ENCODE measurements at regions not wholly inside any gene's neighbourhood (a gene's known extent, or its start where the extent isn't known, plus 50 kb on each side); places are given as distances from the start of the nearest gene placed in this dataset.

GRCh38 chr4:180031330-180031729 lies 2211.9 kb upstream of the TENM3 start:
- TF ChIP-seq, protein P1, sequence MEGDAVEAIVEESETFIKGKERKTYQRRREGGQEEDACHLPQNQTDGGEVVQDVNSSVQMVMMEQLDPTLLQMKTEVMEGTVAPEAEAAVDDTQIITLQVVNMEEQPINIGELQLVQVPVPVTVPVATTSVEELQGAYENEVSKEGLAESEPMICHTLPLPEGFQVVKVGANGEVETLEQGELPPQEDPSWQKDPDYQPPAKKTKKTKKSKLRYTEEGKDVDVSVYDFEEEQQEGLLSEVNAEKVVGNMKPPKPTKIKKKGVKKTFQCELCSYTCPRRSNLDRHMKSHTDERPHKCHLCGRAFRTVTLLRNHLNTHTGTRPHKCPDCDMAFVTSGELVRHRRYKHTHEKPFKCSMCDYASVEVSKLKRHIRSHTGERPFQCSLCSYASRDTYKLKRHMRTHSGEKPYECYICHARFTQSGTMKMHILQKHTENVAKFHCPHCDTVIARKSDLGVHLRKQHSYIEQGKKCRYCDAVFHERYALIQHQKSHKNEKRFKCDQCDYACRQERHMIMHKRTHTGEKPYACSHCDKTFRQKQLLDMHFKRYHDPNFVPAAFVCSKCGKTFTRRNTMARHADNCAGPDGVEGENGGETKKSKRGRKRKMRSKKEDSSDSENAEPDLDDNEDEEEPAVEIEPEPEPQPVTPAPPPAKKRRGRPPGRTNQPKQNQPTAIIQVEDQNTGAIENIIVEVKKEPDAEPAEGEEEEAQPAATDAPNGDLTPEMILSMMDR (IDR thresholded peaks at IDR 0.05; ENCODE audit: low read length) = no peak
- TF ChIP-seq EZH2 (optimal IDR thresholded peaks at IDR 0.05; ENCODE audit: low read depth, low read length) (no peak), EZH2phosphoT487 (IDR thresholded peaks at IDR 0.05; ENCODE audit: low read length) (no peak)

All from MM.1S (cell line).